Superior temporal gyrus (tissue), 1 donor: ENCODE measurements at regions not wholly inside any gene's neighbourhood (a gene's known extent, or its start where the extent isn't known, plus 50 kb on each side); places are given as distances from the start of the nearest gene placed in this dataset.

Experiments
- DNase-seq: peaks from one replicate; pipeline ENCODE4 v3.0.0-alpha.2; 2016; ENCODE audit errors: extremely low spot score

GRCh38 chr2:129428086-129428660, 551.3 kb upstream of the RAB6C start:
- DNase-seq = no peak

- DNase-seq = no peak
Observed at GRCh38 chr2:129430911-129431310, 548.6 kb upstream of the RAB6C start.

- no peak for DNase-seq
Observed at GRCh38 chr2:129431881-129432280, 547.6 kb upstream of the RAB6C start.

GRCh38 chr2:129436809-129437208, 542.7 kb upstream of the RAB6C start:
- DNase-seq = no peak

GRCh38 chr2:129437725-129438124, 541.7 kb upstream of the RAB6C start:
- DNase-seq = no peak

GRCh38 chr2:129438501-129439057, 540.9 kb upstream of the RAB6C start:
- no peak for DNase-seq

- no peak for DNase-seq
Observed at GRCh38 chr2:129439406-129440302, 539.8 kb upstream of the RAB6C start.

GRCh38 chr2:129441610-129442009, 537.9 kb upstream of the RAB6C start:
- DNase-seq = no peak

- DNase-seq = no peak
Observed at GRCh38 chr2:129443235-129443864, 536.1 kb upstream of the RAB6C start.

- no peak for DNase-seq
Observed at GRCh38 chr2:129443865-129444739, 535.4 kb upstream of the RAB6C start.

- DNase-seq = no peak
Observed at GRCh38 chr2:129444751-129445150, 534.7 kb upstream of the RAB6C start.

GRCh38 chr2:129456691-129457090, 522.8 kb upstream of the RAB6C start:
- no peak for DNase-seq

- no peak for DNase-seq
Observed at GRCh38 chr2:129457277-129457818, 522.1 kb upstream of the RAB6C start.

GRCh38 chr2:129458006-129458405, 521.5 kb upstream of the RAB6C start:
- no peak for DNase-seq

GRCh38 chr2:129458436-129458835, 521.0 kb upstream of the RAB6C start:
- no peak for DNase-seq

- DNase-seq = no peak
Observed at GRCh38 chr2:129459200-129459876, 520.1 kb upstream of the RAB6C start.

- no peak for DNase-seq
Observed at GRCh38 chr2:129459881-129460280, 519.6 kb upstream of the RAB6C start.

- DNase-seq = no peak
Observed at GRCh38 chr2:129460299-129461198, 518.9 kb upstream of the RAB6C start.

GRCh38 chr2:129462349-129462748, 517.1 kb upstream of the RAB6C start:
- no peak for DNase-seq

- no peak for DNase-seq
Observed at GRCh38 chr2:129462967-129463366, 516.5 kb upstream of the RAB6C start.
